ENCODE measurements at regions not wholly inside any gene's neighbourhood (a gene's known extent, or its start where the extent isn't known, plus 50 kb on each side); places are given as distances from the start of the nearest gene placed in this dataset.

DNA sequence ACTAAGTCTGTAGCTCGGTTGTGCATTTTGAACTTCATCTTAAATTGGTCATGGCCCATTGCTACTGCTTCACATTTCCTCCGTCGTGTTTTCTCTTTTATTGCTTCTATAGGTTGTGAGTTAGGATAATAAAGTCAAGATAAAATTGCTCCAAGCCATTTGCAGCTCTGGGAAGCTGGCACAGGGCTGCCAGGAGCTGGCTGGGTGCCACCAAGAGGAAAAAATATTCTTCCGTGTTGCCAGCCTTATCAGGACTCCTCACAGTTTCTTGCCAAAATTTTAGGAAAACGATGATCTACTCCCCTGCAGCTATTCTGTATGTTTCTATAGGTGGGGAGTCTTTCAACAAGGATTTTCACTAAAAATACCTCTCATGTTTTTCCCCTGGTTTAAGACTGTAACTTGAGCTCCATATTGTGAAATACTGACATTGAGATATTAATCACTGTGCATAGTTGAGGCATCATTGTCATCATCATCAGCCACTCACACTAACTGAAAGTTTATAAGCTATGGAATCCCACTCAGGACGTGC is 55.4 kb upstream of the PIAS1 start:
- peaks cover 6 to 10% of the 10 kb centered on the region in 2 experiments for H3K4me1 Mint-ChIP-seq
- H3K27me3 Mint-ChIP-seq (ENCODE audit: low read depth): no peaks in the 10 kb centered on the region; the same call in 1 of the 2 replicates
- H3K4me2 ChIP-seq (ENCODE audit: insufficient read depth, insufficient read length, low read length): no peak overlapping the region
- no peaks in the 10 kb centered on the region for H3K36me3 Mint-ChIP-seq (ENCODE audit: insufficient read depth in 1 of 3, low read depth in 3 of 3)
- no peak overlapping the region for H3K18ac ChIP-seq (ENCODE audit: insufficient read length, low read depth, low read length)
- H2AFZ ChIP-seq (ENCODE audit: low read length): no peak overlapping the region
- H3K4ac ChIP-seq (ENCODE audit: low read depth, low read length): no peak overlapping the region
- H3K27ac Mint-ChIP-seq: no peak overlapping the region
- no peak overlapping the region for H3T11ph ChIP-seq (ENCODE audit: low read length)
- TF ChIP-seq, protein P1, sequence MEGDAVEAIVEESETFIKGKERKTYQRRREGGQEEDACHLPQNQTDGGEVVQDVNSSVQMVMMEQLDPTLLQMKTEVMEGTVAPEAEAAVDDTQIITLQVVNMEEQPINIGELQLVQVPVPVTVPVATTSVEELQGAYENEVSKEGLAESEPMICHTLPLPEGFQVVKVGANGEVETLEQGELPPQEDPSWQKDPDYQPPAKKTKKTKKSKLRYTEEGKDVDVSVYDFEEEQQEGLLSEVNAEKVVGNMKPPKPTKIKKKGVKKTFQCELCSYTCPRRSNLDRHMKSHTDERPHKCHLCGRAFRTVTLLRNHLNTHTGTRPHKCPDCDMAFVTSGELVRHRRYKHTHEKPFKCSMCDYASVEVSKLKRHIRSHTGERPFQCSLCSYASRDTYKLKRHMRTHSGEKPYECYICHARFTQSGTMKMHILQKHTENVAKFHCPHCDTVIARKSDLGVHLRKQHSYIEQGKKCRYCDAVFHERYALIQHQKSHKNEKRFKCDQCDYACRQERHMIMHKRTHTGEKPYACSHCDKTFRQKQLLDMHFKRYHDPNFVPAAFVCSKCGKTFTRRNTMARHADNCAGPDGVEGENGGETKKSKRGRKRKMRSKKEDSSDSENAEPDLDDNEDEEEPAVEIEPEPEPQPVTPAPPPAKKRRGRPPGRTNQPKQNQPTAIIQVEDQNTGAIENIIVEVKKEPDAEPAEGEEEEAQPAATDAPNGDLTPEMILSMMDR (conservative IDR thresholded peaks at IDR 0.05): no peak
- DNase-seq: no peak
- no peak overlapping the region for H2BK20ac ChIP-seq (ENCODE audit: low read depth, low read length, poor library complexity, severe bottlenecking)
- H3K27ac ChIP-seq (ENCODE audit: insufficient read length, low read depth, low read length): no peak overlapping the region
- no peaks in the 10 kb centered on the region for H3K23me2 ChIP-seq (ENCODE audit: insufficient read length, low read depth, low read length, poor library complexity, severe bottlenecking)
- no CpG with 5 or more reads among the region's 6 CpGs for WGBS (ENCODE audit: extremely low coverage, insufficient read length, low lambda C conversion rate)
- no peak overlapping the region for H2BK12ac ChIP-seq (ENCODE audit: insufficient read length, low read depth, low read length)
- H3K79me2 ChIP-seq (ENCODE audit: insufficient read depth, low read length): no peaks in the 10 kb centered on the region
- H3K4me1 ChIP-seq (ENCODE audit: insufficient read depth, low read length): no peaks in the 10 kb centered on the region
- no peak overlapping the region for H4K91ac ChIP-seq (ENCODE audit: insufficient read length, low read depth, low read length)
- no peak overlapping the region for H2BK120ac ChIP-seq (ENCODE audit: low read depth, low read length, poor library complexity, severe bottlenecking)
- H3K23ac ChIP-seq (ENCODE audit: insufficient read length, low read depth, low read length): no peak overlapping the region
- no peak overlapping the region for H3K14ac ChIP-seq (ENCODE audit: insufficient read depth, low read length)
- no peak overlapping the region for H2AK5ac ChIP-seq (ENCODE audit: insufficient read length, low read length)
- no peak overlapping the region for H3K4me3 Mint-ChIP-seq
- no peak overlapping the region for H3K9ac ChIP-seq (ENCODE audit: extremely low read depth, insufficient read length, low read length)
- H2BK15ac ChIP-seq (ENCODE audit: low read depth, low read length): no peak overlapping the region
- no peak overlapping the region for H2BK5ac ChIP-seq (ENCODE audit: insufficient read length, low read length)
- H4K8ac ChIP-seq (replicated peaks; ENCODE audit: insufficient read length, low read depth, low read length): no peak overlapping the region
- H4K5ac ChIP-seq (ENCODE audit: insufficient read length, low read depth, low read length): no peak overlapping the region
- no peaks in the 10 kb centered on the region for H4K20me1 ChIP-seq (ENCODE audit: control insufficient read depth, insufficient read depth, insufficient read length)
- no peaks in the 10 kb centered on the region for H3K27me3 ChIP-seq (ENCODE audit: insufficient read depth, low read length)
- H3K79me1 ChIP-seq (ENCODE audit: insufficient read depth, low read depth, low read length, poor library complexity, severe bottlenecking): no peaks in the 10 kb centered on the region
- H3K9me3 Mint-ChIP-seq: no peaks in the 10 kb centered on the region; a peak in 1 of 5 replicates
- no peaks in the 10 kb centered on the region for H3K9me3 ChIP-seq (ENCODE audit: control insufficient read depth, low read depth, low read length)
- no peak overlapping the region for H3K56ac ChIP-seq (ENCODE audit: insufficient read length, low read depth, low read length)
